GM21528 (cell line): ENCODE measurements at regions not wholly inside any gene's neighbourhood (a gene's known extent, or its start where the extent isn't known, plus 50 kb on each side); places are given as distances from the start of the nearest gene placed in this dataset.
"Not testable (repeated sequence)": the region's sequence is repeated elsewhere in the genome, so short reads cannot be mapped to it uniquely, and the experiment has no call there.

ENCODE experiments used
- ATAC-seq: cut with Tn5 transposase; IDR thresholded peaks from one replicate; pipeline ENCODE4 v1.9.1; 2021; ENCODE audit warnings: mild to moderate bottlenecking, moderate library complexity; ENCODE audit not compliant: unreplicated experiment, low FRiP score

- ATAC-seq, result no peak
Observed at GRCh38 chr19:28301463-28301862, 911.5 kb downstream of the UQCRFS1 start.

- ATAC-seq, result no peak
Observed at GRCh38 chr19:28299649-28300048, 913.3 kb downstream of the UQCRFS1 start.

- ATAC-seq, result no peak
Observed at GRCh38 chr19:28297586-28298157, 915.3 kb downstream of the UQCRFS1 start.

GRCh38 chr19:28297036-28297435 is 915.9 kb downstream of the UQCRFS1 start:
- no peak for ATAC-seq

- no peak for ATAC-seq
Observed at GRCh38 chr19:28296506-28296905, 916.4 kb downstream of the UQCRFS1 start.

- not testable (repeated sequence) for ATAC-seq
Observed at GRCh38 chr19:28294975-28295374, 918.0 kb downstream of the UQCRFS1 start.

DNA sequence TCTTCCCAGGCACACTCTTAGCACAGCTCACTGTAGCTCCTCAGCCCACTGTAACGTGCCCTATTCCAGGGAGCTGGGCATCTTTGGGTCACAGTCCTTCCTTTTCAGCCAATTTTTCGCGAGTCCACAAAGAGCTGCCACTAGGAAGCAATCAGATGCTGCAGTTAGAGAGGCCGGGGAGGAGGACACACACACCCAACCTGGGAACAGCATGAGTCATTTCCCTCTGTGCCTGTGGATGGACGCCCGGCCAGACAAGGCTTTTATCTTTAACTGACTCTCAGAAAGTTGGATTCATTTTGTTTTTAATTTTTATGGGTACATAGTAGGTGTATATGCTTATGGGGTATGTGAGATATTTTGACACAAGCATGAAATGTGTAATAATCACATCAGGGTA is 918.6 kb downstream of the UQCRFS1 start:
- no peak for ATAC-seq

GRCh38 chr19:28293685-28294084 is 919.3 kb downstream of the UQCRFS1 start:
- no peak for ATAC-seq

GRCh38 chr19:28292822-28293500 is 920.0 kb downstream of the UQCRFS1 start:
- no peak for ATAC-seq

DNA sequence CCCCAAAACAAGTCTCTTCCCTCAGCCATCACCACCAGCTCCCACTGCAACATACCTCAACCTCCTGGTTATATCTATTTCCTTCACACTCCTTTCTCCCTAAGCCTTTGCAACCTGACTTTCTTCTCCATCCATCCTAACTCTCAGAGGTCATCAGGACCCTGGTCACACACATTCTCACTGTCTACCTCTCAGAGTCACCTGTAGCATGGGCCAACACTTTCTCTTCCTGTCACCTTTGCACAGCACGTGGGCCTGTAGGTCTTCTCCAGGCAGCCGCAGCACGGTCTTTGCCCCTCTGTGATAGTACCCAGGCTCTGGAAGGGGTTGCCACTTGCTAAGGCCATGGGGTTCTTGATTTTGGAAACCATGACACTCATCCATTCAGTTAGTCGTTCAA is 921.1 kb downstream of the UQCRFS1 start:
- no peak for ATAC-seq

GRCh38 chr19:28290963-28291657 is 921.8 kb downstream of the UQCRFS1 start:
- no peak for ATAC-seq

- no peak for ATAC-seq
Observed at GRCh38 chr19:28289295-28290063, 923.5 kb downstream of the UQCRFS1 start.

DNA sequence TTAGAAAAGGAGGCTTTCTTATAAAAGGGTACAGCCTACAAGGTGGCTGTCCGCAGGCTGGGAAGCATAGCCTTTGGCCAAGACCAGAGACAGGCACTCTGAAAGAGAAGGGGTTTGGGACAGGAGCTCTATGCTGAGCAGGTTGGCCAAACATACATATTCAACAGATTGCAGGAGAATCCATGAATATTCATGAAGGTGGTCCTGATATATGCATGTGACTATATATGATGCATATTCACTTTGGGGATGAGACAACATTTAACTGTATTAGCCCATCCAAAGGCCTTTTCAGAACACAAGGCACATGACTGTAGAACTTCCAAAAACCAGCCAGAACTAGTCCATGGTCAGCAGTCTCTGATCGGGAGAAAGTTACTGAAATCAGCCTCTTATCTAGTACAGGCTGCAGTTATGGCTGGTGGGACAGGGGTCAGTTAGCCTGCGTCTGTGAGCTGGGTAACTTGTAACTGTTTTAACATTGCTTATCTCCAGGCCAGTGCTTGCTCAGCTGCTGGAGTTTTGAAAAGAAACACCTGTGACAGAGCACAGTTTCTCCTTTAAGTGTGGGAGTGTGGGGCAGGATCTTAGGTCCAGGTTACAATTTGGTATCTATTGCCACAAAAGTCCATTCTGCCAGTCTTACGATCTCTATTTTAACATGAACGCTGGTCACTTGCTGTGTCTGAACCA is 924.2 kb downstream of the UQCRFS1 start:
- no peak for ATAC-seq

DNA sequence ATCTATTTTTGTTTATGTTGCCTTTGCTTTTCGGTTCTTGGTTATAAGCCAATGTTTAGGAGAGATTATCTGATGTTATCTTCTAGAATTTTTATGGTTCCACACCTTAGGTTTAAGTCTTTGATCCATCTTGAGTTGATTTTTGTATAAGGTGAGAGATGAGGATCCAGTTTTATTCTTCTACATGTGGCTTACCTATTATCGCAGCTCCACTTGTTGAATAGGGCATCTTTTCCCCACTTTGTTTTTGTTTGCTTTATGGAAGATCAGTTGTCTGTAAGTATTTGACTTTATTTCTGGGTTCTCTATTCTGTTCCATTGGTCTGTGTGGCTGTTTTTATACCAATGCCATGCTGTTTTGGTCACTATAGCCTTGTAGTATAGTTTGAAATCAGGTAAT is 927.0 kb downstream of the UQCRFS1 start:
- ATAC-seq, result no peak

GRCh38 chr19:28285078-28285477 is 927.9 kb downstream of the UQCRFS1 start:
- no peak for ATAC-seq

DNA sequence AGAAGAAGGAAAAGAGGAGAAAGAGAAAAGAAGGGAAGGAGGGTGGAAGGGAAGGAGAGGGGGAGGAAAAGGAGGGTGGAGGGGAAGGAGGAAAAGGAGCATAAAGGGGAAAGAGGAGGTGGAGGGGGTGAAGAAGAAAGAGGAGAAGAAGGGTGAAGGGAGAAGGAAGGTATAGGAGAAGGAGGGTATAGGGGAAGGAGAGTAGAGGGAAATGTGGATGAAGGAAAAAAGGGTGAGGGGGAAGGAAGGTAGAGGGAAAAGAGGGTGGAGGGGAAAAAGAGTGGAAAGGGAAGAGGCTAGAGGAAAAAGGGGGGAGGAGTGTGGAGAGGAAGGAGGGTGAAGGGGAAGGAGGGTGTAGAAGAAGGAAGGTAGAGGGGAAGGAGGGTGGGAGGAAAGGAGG is 928.6 kb downstream of the UQCRFS1 start:
- no peak for ATAC-seq

DNA sequence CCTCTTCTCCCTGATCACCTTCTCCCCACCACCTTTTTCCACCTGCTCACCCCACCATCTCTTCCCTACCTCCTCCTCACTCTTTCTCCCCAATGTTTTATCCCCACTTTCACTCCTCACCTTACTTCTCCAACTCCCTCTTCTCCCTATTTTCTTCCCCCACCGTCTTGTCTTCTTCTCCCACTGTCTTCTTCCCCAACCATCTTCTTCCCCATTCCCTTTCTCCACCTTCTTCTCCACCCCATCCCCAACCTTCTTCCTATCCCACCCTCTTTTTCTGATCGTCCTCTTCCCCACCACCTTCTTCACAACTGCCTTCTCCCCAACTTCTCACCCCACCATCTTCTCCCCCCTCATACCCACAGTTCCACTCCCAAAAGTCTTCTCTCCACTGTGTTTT is 929.4 kb downstream of the UQCRFS1 start:
- no peak for ATAC-seq

DNA sequence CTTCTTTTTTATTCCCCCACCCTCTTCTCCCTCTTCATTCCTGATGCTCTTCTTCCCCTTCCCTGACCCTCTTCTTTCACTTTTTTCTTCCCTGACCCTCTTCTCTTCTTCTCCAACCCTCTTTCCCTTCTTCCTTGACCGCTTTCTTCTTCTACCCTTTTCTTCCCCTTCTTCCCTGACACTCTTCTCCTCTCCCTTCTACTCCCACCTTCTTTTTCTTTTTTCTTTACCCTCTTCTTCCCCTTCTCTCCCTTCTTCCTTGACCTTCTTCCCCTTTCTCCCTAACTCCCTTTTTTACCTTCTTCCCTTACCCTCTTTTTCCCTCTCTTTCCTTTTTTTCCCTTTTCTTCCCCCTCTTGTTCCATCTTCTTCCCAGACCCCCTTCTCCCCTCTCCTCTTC is 931.3 kb downstream of the UQCRFS1 start:
- ATAC-seq, result no peak

DNA sequence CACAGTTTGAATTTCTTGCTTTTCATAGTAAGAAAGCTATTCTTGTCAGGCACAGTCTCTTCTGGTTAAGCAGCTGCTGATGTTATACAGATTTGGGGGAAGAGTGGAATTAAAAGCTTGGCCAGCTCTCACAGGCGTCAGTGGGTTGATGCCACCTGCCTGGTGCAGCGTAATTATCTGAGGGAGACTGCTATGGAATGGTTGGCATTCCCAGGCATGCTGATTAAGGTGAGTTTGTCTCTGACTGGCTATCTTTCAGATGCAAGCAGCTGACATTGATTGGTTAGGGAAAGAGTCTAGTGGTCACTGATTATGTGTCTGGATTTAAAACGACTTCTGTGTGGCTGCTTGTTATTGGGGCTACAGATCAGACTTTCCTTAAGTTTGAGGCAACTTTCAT is 948.4 kb downstream of the UQCRFS1 start:
- ATAC-seq, result no peak

DNA sequence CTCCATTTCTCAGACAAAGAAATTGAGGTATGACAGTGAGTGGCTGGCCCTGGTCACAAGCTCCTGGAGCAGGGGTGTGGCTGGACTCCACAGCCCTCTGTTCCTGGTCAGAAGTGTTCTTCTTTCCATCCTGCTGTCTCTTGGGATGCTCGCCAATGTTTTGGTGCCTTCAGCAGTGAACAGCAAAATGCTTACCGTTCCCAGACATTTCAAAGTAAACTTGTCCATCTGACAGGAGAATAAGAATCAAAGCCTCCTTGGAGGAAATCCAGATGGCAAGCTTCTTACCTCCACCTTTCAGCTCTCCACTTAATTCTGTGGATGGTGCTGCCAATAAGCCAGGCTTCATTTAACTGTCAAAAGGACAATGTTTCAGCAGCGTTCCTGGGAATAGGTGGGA is 954.1 kb downstream of the UQCRFS1 start:
- no peak for ATAC-seq

- no peak for ATAC-seq
Observed at GRCh38 chr19:28257396-28257795, 955.6 kb downstream of the UQCRFS1 start.
